LNCAP (cell line): ENCODE measurements at regions not wholly inside any gene's neighbourhood (a gene's known extent, or its start where the extent isn't known, plus 50 kb on each side); places are given as distances from the start of the nearest gene placed in this dataset.

Source experiments
- CTCF ChIP-seq: fragments of 450-650 bp; IDR thresholded peaks from 2 replicates; pipeline ENCODE4 v1.5.1; 2017; ENCODE audit warnings: mild to moderate bottlenecking

GRCh38 chr12:61862986-61863385 lies 397.2 kb upstream of the USP15 start:
- TF ChIP-seq CTCF: no peak

- TF ChIP-seq CTCF: no peak
Observed at GRCh38 chr12:61863811-61864210, 396.4 kb upstream of the USP15 start.

- TF ChIP-seq CTCF: no peak
Observed at GRCh38 chr12:61869796-61870195, 390.4 kb upstream of the USP15 start.

GRCh38 chr12:61870658-61871484 lies 389.3 kb upstream of the USP15 start:
- no peak for TF ChIP-seq CTCF

GRCh38 chr12:61871485-61871810 lies 388.8 kb upstream of the USP15 start:
- no peak for TF ChIP-seq CTCF

GRCh38 chr12:61879229-61879628 lies 381.0 kb upstream of the USP15 start:
- no peak for TF ChIP-seq CTCF

- no peak for TF ChIP-seq CTCF
Observed at GRCh38 chr12:61880186-61880585, 380.0 kb upstream of the USP15 start.

GRCh38 chr12:61891632-61892031 lies 368.6 kb upstream of the USP15 start:
- TF ChIP-seq CTCF: no peak
